Mesendoderm (in vitro differentiated cells): ENCODE measurements at regions not wholly inside any gene's neighbourhood (a gene's known extent, or its start where the extent isn't known, plus 50 kb on each side); places are given as distances from the start of the nearest gene placed in this dataset.

ENCODE experiments used
- DNase-seq: peaks from one replicate; pipeline ENCODE4 v3.0.0; 2013
- H2AK5ac ChIP-seq: 2 replicates; pipeline ENCODE4 v1.6.1; 2013; ENCODE audit warnings: low read length, inconsistent platforms
- H2BK120ac ChIP-seq: 2 replicates; pipeline ENCODE4 v1.6.1; 2013; ENCODE audit warnings: low read depth, mild to moderate bottlenecking, low read length, moderate library complexity, mixed read lengths
- H2BK15ac ChIP-seq: replicated peaks from 2 replicates; pipeline ENCODE4 v1.6.1; 2013; ENCODE audit warnings: low read depth, mild to moderate bottlenecking, moderate library complexity
- H2BK5ac ChIP-seq: 2 replicates; pipeline ENCODE4 v1.6.1; 2013; ENCODE audit warnings: low read length, inconsistent platforms
- H3K18ac ChIP-seq: 2 replicates; pipeline ENCODE4 v1.6.1; 2013; ENCODE audit warnings: mild to moderate bottlenecking, low read length, mixed read lengths
- H3K23ac ChIP-seq: one replicate; pipeline ENCODE4 v1.6.1; 2013; ENCODE audit warnings: low read length
- H3K27ac ChIP-seq: 2 replicates; pipeline ENCODE4 v1.5.1; 2013; ENCODE audit warnings: low read depth, mild to moderate bottlenecking, inconsistent platforms, low read length, moderate library complexity
- H3K27me3 ChIP-seq: 2 replicates; pipeline ENCODE4 v1.6.1; 2013; ENCODE audit warnings: low read length, control low read depth, mild to moderate bottlenecking, inconsistent platforms; ENCODE audit not compliant: insufficient read depth, poor library complexity
- H3K36me3 ChIP-seq: 2 replicates; pipeline ENCODE4 v1.6.1; 2013; ENCODE audit warnings: low read length, inconsistent platforms; ENCODE audit not compliant: control insufficient read depth, insufficient read depth
- H3K4ac ChIP-seq: one replicate; pipeline ENCODE4 v1.6.1; 2013; ENCODE audit warnings: low read depth, mild to moderate bottlenecking, low read length, moderate library complexity
- H3K4me1 ChIP-seq: 2 replicates; pipeline ENCODE4 v1.6.1; 2013; ENCODE audit warnings: low read depth, low read length, inconsistent platforms; ENCODE audit not compliant: control insufficient read depth
- H3K4me2 ChIP-seq: 2 replicates; pipeline ENCODE4 v1.6.1; 2013; ENCODE audit warnings: low read length
- H3K4me3 ChIP-seq: 2 replicates; pipeline ENCODE4 v1.5.1; 2013; ENCODE audit warnings: mild to moderate bottlenecking, low read length
- H3K56ac ChIP-seq: one replicate; pipeline ENCODE4 v1.6.1; 2013; ENCODE audit warnings: low read length
- H3K79me1 ChIP-seq: 2 replicates; pipeline ENCODE4 v1.6.1; 2013; ENCODE audit warnings: low read length, inconsistent platforms
- H3K79me2 ChIP-seq: 2 replicates; pipeline ENCODE4 v1.6.1; 2013; ENCODE audit warnings: mild to moderate bottlenecking, low read length; ENCODE audit not compliant: control insufficient read depth, insufficient read depth
- H3K9ac ChIP-seq: 2 replicates; pipeline ENCODE4 v1.6.1; 2013; ENCODE audit warnings: low read length, inconsistent platforms
- H4K5ac ChIP-seq: one replicate; pipeline ENCODE4 v1.6.1; 2013; ENCODE audit warnings: low read length
- H4K8ac ChIP-seq: one replicate; pipeline ENCODE4 v1.6.1; 2013; ENCODE audit warnings: low read depth, mild to moderate bottlenecking, control low read depth, low read length, moderate library complexity
- WGBS: extraction: QIAGEN DNeasy Blood & Tissue Kit; methylation state at CpG from one replicate; pipeline ENCODE4 v1.1.7; 2013; ENCODE audit warnings: low lambda C conversion rate, missing lambda C conversion rate; ENCODE audit not compliant: insufficient coverage; ENCODE audit errors: extremely low coverage; 5-methylcytosine and 5-hydroxymethylcytosine counted together

GRCh38 chr21:15327637-15328265 lies 263.0 kb upstream of the NRIP1 start:
- Histone ChIP-seq H3K23ac (no peak overlapping the region), H3K27ac (no peak overlapping the region), H3K27me3 (no peaks in the 10 kb centered on the region), H2BK15ac (no peak overlapping the region), H3K4me3 (no peak overlapping the region), H3K18ac (no peak overlapping the region), H3K79me2 (no peaks in the 10 kb centered on the region), H3K4ac (no peak overlapping the region), H3K36me3 (no peaks in the 10 kb centered on the region), H4K5ac (no peak overlapping the region), H2BK120ac (no peak overlapping the region), H3K4me2 (no peak overlapping the region), H3K9ac (no peak overlapping the region), H3K56ac (no peak overlapping the region), H3K79me1 (no peaks in the 10 kb centered on the region), H4K8ac (no peak overlapping the region), H3K4me1 (no peaks in the 10 kb centered on the region), H2BK5ac (no peak overlapping the region), H2AK5ac (no peak overlapping the region)
- no CpG with 5 or more reads among the region's 2 CpGs for WGBS
- DNase-seq: no peak

DNA sequence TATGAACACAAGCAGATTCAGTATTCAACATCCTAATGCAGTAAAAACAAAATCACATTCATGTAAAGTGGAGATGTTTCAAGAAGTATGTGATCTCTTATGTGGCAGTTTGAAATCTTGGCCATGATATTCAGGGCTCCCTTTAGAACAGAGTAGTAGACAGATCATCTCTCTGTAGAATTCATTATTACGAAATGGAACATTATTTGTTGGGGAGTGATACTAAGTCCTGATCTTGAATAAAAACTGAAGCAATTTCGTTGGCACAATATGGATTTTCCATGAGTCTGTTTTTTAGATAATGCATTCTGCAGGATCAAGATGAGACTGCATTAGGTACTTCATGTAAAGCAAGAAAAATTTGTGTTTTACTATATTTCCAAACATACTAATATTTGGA lies 264.4 kb upstream of the NRIP1 start:
- Histone ChIP-seq H3K79me2 (no peaks in the 10 kb centered on the region), H3K4me3 (no peak overlapping the region), H3K79me1 (no peaks in the 10 kb centered on the region), H3K4me2 (no peak overlapping the region), H3K27me3 (no peaks in the 10 kb centered on the region), H3K36me3 (no peaks in the 10 kb centered on the region), H3K4me1 (no peaks in the 10 kb centered on the region), H3K56ac (no peak overlapping the region), H3K27ac (no peak overlapping the region), H4K8ac (no peak overlapping the region), H3K23ac (no peak overlapping the region), H3K9ac (no peak overlapping the region), H3K4ac (no peak overlapping the region), H2AK5ac (no peak overlapping the region), H2BK15ac (no peak overlapping the region), H2BK5ac (no peak overlapping the region), H4K5ac (no peak overlapping the region), H3K18ac (no peak overlapping the region), H2BK120ac (no peak overlapping the region)
- WGBS: no CpG with 5 or more reads among the region's 2 CpGs
- no peak for DNase-seq

GRCh38 chr21:15330872-15331271 lies 266.1 kb upstream of the NRIP1 start:
- no peak overlapping the region for H4K8ac ChIP-seq
- no peak overlapping the region for H3K4me2 ChIP-seq
- H3K4me3 ChIP-seq: no peak overlapping the region
- H3K4ac ChIP-seq: no peak overlapping the region
- no peak overlapping the region for H3K27ac ChIP-seq
- H3K79me2 ChIP-seq: no peaks in the 10 kb centered on the region
- H2BK15ac ChIP-seq: no peak overlapping the region
- no peak overlapping the region for H3K23ac ChIP-seq
- no peaks in the 10 kb centered on the region for H3K4me1 ChIP-seq
- H3K36me3 ChIP-seq: no peaks in the 10 kb centered on the region
- H2BK5ac ChIP-seq: no peak overlapping the region
- H2AK5ac ChIP-seq: no peak overlapping the region
- H3K56ac ChIP-seq: no peak overlapping the region
- H3K79me1 ChIP-seq: no peaks in the 10 kb centered on the region
- H2BK120ac ChIP-seq: no peak overlapping the region
- DNase-seq: no peak
- H3K18ac ChIP-seq: no peak overlapping the region
- no peak overlapping the region for H4K5ac ChIP-seq
- no peaks in the 10 kb centered on the region for H3K27me3 ChIP-seq
- H3K9ac ChIP-seq: no peak overlapping the region

DNA sequence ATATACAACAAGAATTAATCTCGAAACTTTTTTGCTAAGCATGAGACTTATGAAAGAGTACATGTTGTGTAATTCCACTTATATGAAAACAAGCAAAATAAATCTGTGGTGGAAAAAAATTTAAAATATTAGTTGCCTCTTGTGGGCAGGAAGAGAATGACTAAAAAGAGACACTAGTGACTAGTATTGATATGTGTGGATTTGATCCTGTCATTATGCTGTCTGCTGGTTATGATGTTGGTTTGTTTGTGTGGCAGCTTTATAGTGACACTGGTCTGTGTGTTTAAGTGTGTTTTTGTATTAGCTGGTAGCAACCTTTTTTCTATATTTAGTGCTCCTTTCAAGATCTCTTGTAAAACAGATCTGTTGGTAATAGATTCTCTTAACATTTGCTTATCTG lies 267.8 kb upstream of the NRIP1 start:
- H3K79me1 ChIP-seq: no peaks in the 10 kb centered on the region
- H3K56ac ChIP-seq: no peak overlapping the region
- no peak overlapping the region for H3K4me2 ChIP-seq
- H4K8ac ChIP-seq: no peak overlapping the region
- H3K27me3 ChIP-seq: no peaks in the 10 kb centered on the region
- H2BK5ac ChIP-seq: no peak overlapping the region
- no peak overlapping the region for H3K27ac ChIP-seq
- H3K18ac ChIP-seq: no peak overlapping the region
- no peaks in the 10 kb centered on the region for H3K36me3 ChIP-seq
- no peak overlapping the region for H3K4me3 ChIP-seq
- H2BK120ac ChIP-seq: no peak overlapping the region
- H4K5ac ChIP-seq: no peak overlapping the region
- no peaks in the 10 kb centered on the region for H3K4me1 ChIP-seq
- H2BK15ac ChIP-seq: no peak overlapping the region
- H3K79me2 ChIP-seq: no peaks in the 10 kb centered on the region
- H2AK5ac ChIP-seq: no peak overlapping the region
- no peak overlapping the region for H3K23ac ChIP-seq
- no peak overlapping the region for H3K9ac ChIP-seq
- no peak overlapping the region for H3K4ac ChIP-seq
- DNase-seq: no peak
- WGBS: no CpG with 5 or more reads among the region's 1 CpG

- Histone ChIP-seq H3K79me2 (no peaks in the 10 kb centered on the region), H3K4me2 (no peak overlapping the region), H3K18ac (no peak overlapping the region), H2BK5ac (no peak overlapping the region), H3K36me3 (no peaks in the 10 kb centered on the region), H4K8ac (no peak overlapping the region), H2AK5ac (no peak overlapping the region), H4K5ac (no peak overlapping the region), H3K27me3 (no peaks in the 10 kb centered on the region), H3K4ac (no peak overlapping the region), H3K4me1 (no peaks in the 10 kb centered on the region), H3K23ac (no peak overlapping the region), H3K56ac (no peak overlapping the region), H3K79me1 (no peaks in the 10 kb centered on the region), H2BK15ac (no peak overlapping the region), H3K9ac (no peak overlapping the region), H3K27ac (no peak overlapping the region), H3K4me3 (no peak overlapping the region), H2BK120ac (no peak overlapping the region)
- WGBS: no CpG with 5 or more reads among the region's 1 CpG
- no peak for DNase-seq
Observed at GRCh38 chr21:15333136-15333710, 268.4 kb upstream of the NRIP1 start.

GRCh38 chr21:15333951-15334350 lies 269.2 kb upstream of the NRIP1 start:
- Histone ChIP-seq H3K79me1 (no peaks in the 10 kb centered on the region), H3K4me3 (no peak overlapping the region), H3K4me1 (no peaks in the 10 kb centered on the region), H3K23ac (no peak overlapping the region), H3K4ac (no peak overlapping the region), H3K27ac (no peak overlapping the region), H3K9ac (no peak overlapping the region), H2BK120ac (no peak overlapping the region), H3K36me3 (no peaks in the 10 kb centered on the region), H3K4me2 (no peak overlapping the region), H4K8ac (no peak overlapping the region), H4K5ac (no peak overlapping the region), H3K56ac (no peak overlapping the region), H3K27me3 (no peaks in the 10 kb centered on the region), H3K18ac (no peak overlapping the region), H3K79me2 (no peaks in the 10 kb centered on the region), H2BK5ac (no peak overlapping the region), H2AK5ac (no peak overlapping the region), H2BK15ac (no peak overlapping the region)
- no peak for DNase-seq
- WGBS: no CpG with 5 or more reads among the region's 2 CpGs
